ENCODE measurements at regions not wholly inside any gene's neighbourhood (a gene's known extent, or its start where the extent isn't known, plus 50 kb on each side); places are given as distances from the start of the nearest gene placed in this dataset.

DNA sequence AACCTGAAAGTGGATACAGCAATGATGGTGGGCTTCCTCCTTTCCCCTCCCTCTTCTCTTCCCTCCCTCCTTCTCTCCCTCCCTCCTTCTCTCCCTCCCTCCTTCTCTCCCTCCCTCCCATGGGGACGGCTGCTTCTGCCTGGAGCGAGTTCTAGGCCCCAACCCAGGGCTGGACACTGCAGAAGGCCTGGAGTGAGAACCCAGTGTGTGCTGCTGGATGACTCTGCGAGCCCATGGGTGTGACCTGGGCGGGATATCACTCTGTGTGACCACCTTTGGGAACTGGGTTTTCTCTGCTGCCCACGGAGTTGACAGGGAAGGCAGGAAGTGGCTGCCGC, 242.6 kb upstream of the GSE1 start:
- DNase-seq (ENCODE audit: low spot score in 2 of 2) = no peak
- Histone ChIP-seq H3K27me3 (no peaks in the 10 kb centered on the region), H3K27ac (peak overlapping the region; percentile 71 to 89 (median 86)), H3K4me1 (peaks cover 0 to 97% (median 25%) of the 10 kb centered on the region in 4 donors), H3K9me3 (no peaks in the 10 kb centered on the region), H3K36me3 (no peaks in the 10 kb centered on the region), H3K4me3 (peak overlapping the region in 2 of 4 donors; percentile 1 to 43)
- 17 to 22% methylated on average over 6 of the region's 6 CpGs for WGBS, 2 donors
- TF ChIP-seq EP300 (IDR thresholded peaks at IDR 0.05) = no peak
- no peak for TF ChIP-seq CTCF (IDR thresholded peaks at IDR 0.05)
- TF ChIP-seq POLR2A (IDR thresholded peaks at IDR 0.05) = no peak

DNA sequence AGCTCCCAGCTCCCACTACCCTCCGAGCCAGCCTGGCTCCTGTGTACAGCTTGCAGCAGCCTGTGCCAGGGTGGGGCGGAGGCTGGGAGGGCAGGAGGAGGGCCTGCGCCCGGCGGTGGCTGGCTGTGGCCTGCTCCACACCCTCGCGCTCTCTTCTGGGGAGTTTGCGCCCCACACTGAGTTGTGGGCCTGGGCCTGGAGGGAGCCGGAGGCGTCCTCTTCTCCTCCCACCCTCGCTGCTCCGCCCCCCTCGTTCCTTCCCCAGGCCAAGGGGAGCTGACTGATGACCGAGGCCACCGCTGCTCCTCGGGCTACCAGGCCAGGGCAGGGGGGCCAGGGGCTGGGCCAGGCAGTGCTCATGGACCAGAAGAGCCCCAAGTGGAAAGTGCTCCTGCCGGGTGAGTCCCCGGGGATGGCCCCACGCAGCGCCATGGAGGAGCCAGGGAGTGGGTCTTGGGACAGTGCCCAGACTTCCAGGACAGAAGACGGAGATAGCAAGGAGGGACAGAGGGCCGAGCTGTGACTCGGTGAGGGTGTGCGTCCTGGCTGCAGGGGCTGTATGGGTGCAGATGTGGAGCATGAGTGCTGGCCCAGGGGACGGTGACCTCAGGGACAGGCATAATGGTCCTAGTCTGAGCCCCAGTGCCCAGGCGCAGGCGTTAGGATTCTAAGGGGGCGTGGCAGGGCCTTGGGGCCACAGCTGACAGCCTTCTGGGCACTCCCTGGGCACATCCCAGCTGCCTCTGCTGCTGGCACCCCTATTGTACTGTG, 242.1 kb upstream of the GSE1 start:
- peak; percentile 31 to 46 for DNase-seq (ENCODE audit: low spot score in 2 of 2)
- Histone ChIP-seq H3K9me3 (no peaks in the 10 kb centered on the region), H3K36me3 (no peaks in the 10 kb centered on the region), H3K4me3 (peak overlapping the region; percentile 1 to 43 (median 23)), H3K4me1 (peaks cover 0 to 97% (median 30%) of the 10 kb centered on the region in 4 donors), H3K27ac (peak overlapping the region; percentile 71 to 89 (median 86)), H3K27me3 (no peaks in the 10 kb centered on the region)
- TF ChIP-seq POLR2A (IDR thresholded peaks at IDR 0.05) (peak in 1 of 2 donors; percentile 34), CTCF (IDR thresholded peaks at IDR 0.05) (peak in 2 of 5 experiments; percentile 10 to 50), EP300 (IDR thresholded peaks at IDR 0.05) (peak in 1 of 2 donors; percentile 82)
- WGBS, 2 donors = 38 to 50% methylated on average over 15 to 28 of the region's 28 CpGs

- Histone ChIP-seq H3K36me3 (no peaks in the 10 kb centered on the region), H3K27ac (peak overlapping the region in 3 of 4 donors; percentile 71 to 89 (median 86)), H3K4me1 (peaks cover 0 to 97% (median 39%) of the 10 kb centered on the region in 4 donors), H3K9me3 (no peaks in the 10 kb centered on the region), H3K27me3 (no peaks in the 10 kb centered on the region), H3K4me3 (peak overlapping the region in 1 of 4 donors; percentile 43)
- no peak for TF ChIP-seq CTCF (IDR thresholded peaks at IDR 0.05)
- no peak for TF ChIP-seq POLR2A (IDR thresholded peaks at IDR 0.05)
- TF ChIP-seq EP300 (IDR thresholded peaks at IDR 0.05) = no peak
- WGBS, 2 donors = 82 to 89% methylated on average over 10 of the region's 10 CpGs
- no peak for DNase-seq (ENCODE audit: low spot score in 2 of 2)
These were observed 241.2 kb upstream of the GSE1 start for GRCh38 chr16:85371948-85372347.

GRCh38 chr16:85372627-85373372, 240.3 kb upstream of the GSE1 start:
- Histone ChIP-seq H3K4me3 (peak overlapping the region in 1 of 4 donors; percentile 5), H3K4me1 (peaks cover 0 to 99% (median 47%) of the 10 kb centered on the region in 4 donors), H3K27ac (peak overlapping the region in 3 of 4 donors; percentile 17 to 89 (median 86)), H3K27me3 (no peaks in the 10 kb centered on the region), H3K9me3 (no peaks in the 10 kb centered on the region), H3K36me3 (no peaks in the 10 kb centered on the region)
- TF ChIP-seq CTCF (IDR thresholded peaks at IDR 0.05) = no peak
- peak in 1 of 2 donors; percentile 42 for TF ChIP-seq EP300 (IDR thresholded peaks at IDR 0.05)
- DNase-seq (ENCODE audit: low spot score in 2 of 2) = no peak
- WGBS, 2 donors = 54 to 65% methylated on average over 15 of the region's 15 CpGs
